PC-9 (cell line): ENCODE measurements at regions not wholly inside any gene's neighbourhood (a gene's known extent, or its start where the extent isn't known, plus 50 kb on each side); places are given as distances from the start of the nearest gene placed in this dataset.

Experiments
- EZH2 ChIP-seq: fragments of 200-600 bp; sonication (generic); IDR thresholded peaks from 2 replicates; pipeline ENCODE4 v1.8.0; 2017; ENCODE audit warnings: antibody characterized with exemption, low read depth
- TF ChIP-seq, protein P1 (sequence below): fragments of 200-600 bp; sonication (generic); conservative IDR thresholded peaks from 2 replicates; pipeline ENCODE4 v1.6.1; 2017; ENCODE audit warnings: mixed run types, antibody characterized with exemption, mild to moderate bottlenecking, moderate library complexity

DNA sequence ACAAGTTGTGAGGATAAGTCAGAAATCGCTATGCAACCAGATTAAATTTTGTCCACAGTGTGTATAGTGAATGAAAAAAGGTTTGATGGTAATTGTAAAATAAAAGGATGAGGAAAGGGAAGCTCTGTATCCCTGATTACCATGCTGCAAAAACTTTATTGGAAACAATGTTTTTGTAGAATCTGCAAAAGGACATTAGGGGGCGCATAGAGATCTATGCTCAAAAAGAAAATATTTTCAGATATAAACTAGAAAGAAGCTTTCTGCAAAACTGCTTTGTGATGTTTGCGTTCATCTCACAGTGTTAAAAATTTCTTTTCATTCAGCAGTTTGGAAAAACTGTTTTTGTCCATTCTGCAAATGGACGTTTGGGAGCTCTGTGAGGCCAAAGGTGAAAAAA, 390.5 kb downstream of the OR4C45 start:
- TF ChIP-seq, protein P1, sequence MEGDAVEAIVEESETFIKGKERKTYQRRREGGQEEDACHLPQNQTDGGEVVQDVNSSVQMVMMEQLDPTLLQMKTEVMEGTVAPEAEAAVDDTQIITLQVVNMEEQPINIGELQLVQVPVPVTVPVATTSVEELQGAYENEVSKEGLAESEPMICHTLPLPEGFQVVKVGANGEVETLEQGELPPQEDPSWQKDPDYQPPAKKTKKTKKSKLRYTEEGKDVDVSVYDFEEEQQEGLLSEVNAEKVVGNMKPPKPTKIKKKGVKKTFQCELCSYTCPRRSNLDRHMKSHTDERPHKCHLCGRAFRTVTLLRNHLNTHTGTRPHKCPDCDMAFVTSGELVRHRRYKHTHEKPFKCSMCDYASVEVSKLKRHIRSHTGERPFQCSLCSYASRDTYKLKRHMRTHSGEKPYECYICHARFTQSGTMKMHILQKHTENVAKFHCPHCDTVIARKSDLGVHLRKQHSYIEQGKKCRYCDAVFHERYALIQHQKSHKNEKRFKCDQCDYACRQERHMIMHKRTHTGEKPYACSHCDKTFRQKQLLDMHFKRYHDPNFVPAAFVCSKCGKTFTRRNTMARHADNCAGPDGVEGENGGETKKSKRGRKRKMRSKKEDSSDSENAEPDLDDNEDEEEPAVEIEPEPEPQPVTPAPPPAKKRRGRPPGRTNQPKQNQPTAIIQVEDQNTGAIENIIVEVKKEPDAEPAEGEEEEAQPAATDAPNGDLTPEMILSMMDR: peak; percentile 66
- TF ChIP-seq EZH2: no peak
